H1 (cell line): ENCODE measurements at regions not wholly inside any gene's neighbourhood (a gene's known extent, or its start where the extent isn't known, plus 50 kb on each side); places are given as distances from the start of the nearest gene placed in this dataset.

Source experiments
- CHD7 ChIP-seq: fragments of 300-600 bp; sonication (generic); IDR thresholded peaks from 2 replicates; pipeline ENCODE4 v1.7.1; 2012; ENCODE audit warnings: low read length, moderate library complexity, mild to moderate bottlenecking, inconsistent platforms; ENCODE audit not compliant: insufficient replicate concordance
- CTBP2 ChIP-seq: IDR thresholded peaks from 2 replicates; pipeline ENCODE4 v1.7.0; 2011; ENCODE audit warnings: borderline replicate concordance, mild to moderate bottlenecking, moderate library complexity, mixed read lengths, low read length; ENCODE audit not compliant: insufficient read depth, insufficient read length
- POLR2A ChIP-seq, 2 experiments: IDR thresholded peaks; 1 replicate in 1 of 2; 2 replicates in 1 of 2; pipeline ENCODE4 v1.6.1; 2011; ENCODE audit warnings: low read depth in 2 of 2, low read length in 2 of 2, mild to moderate bottlenecking in 2 of 2; ENCODE audit errors: control extremely low read depth in 1 of 2

DNA sequence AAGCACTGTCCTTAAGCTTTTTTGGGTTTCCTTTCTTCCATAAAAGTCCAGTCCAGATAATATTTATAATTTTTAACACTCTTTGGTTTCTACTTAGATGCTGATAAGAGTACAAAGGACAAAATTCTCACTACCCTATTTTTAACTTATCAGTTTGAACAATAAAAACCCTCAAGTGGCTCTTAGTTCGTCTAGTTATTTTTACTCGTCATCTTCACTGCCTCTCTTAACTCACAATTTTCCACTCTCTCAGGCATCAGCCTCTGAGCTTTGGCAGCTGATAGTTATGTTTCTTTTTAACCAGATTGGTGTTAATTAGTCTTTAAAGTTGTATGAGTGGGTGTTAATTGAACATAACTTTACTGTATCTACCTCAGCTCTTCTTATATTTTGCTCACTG is 517.1 kb upstream of the SYT4 start (continued):
- TF ChIP-seq CHD7, result no peak
- no peak for TF ChIP-seq POLR2A (IDR thresholded peaks at IDR 0.05; ENCODE audit: control extremely low read depth in 1 of 2, low read depth in 2 of 2, low read length in 2 of 2)
- no peak for TF ChIP-seq CTBP2
